RPMI8226 (cell line): ENCODE measurements at regions not wholly inside any gene's neighbourhood (a gene's known extent, or its start where the extent isn't known, plus 50 kb on each side); places are given as distances from the start of the nearest gene placed in this dataset.

Experiments used
- DNase-seq: peaks from one replicate; pipeline ENCODE4 v3.0.0-alpha.2; 2015

- no peak for DNase-seq
These were observed 65.8 kb downstream of the ISL1 start for GRCh38 chr5:51449026-51449425.

GRCh38 chr5:51452562-51452961 lies 69.3 kb downstream of the ISL1 start:
- DNase-seq, result no peak

GRCh38 chr5:51465165-51465564 lies 81.9 kb downstream of the ISL1 start:
- DNase-seq, result no peak

- DNase-seq, result no peak
These were observed 83.0 kb downstream of the ISL1 start for GRCh38 chr5:51466214-51466613.

- no peak for DNase-seq
These were observed 84.9 kb downstream of the ISL1 start for GRCh38 chr5:51468196-51468595.

- no peak for DNase-seq
These were observed 88.4 kb downstream of the ISL1 start for GRCh38 chr5:51471630-51472029.

- DNase-seq, result no peak
These were observed 89.2 kb downstream of the ISL1 start for GRCh38 chr5:51472472-51472871.

GRCh38 chr5:51475628-51476027 lies 92.4 kb downstream of the ISL1 start:
- no peak for DNase-seq

GRCh38 chr5:51476431-51476830 lies 93.2 kb downstream of the ISL1 start:
- no peak for DNase-seq

- no peak for DNase-seq
These were observed 96.6 kb downstream of the ISL1 start for GRCh38 chr5:51479840-51480239.

GRCh38 chr5:51484326-51484725 lies 101.1 kb downstream of the ISL1 start:
- DNase-seq, result no peak

- DNase-seq, result no peak
These were observed 102.9 kb downstream of the ISL1 start for GRCh38 chr5:51486158-51486557.

GRCh38 chr5:51487952-51488351 lies 104.7 kb downstream of the ISL1 start:
- DNase-seq, result no peak

- DNase-seq, result no peak
These were observed 105.8 kb downstream of the ISL1 start for GRCh38 chr5:51488803-51489642.

GRCh38 chr5:51494821-51495220 lies 111.6 kb downstream of the ISL1 start:
- no peak for DNase-seq

- no peak for DNase-seq
These were observed 112.4 kb downstream of the ISL1 start for GRCh38 chr5:51495672-51496071.

GRCh38 chr5:51517838-51518237 lies 134.6 kb downstream of the ISL1 start:
- no peak for DNase-seq

- no peak for DNase-seq
These were observed 135.4 kb downstream of the ISL1 start for GRCh38 chr5:51518607-51519006.

- no peak for DNase-seq
These were observed 138.3 kb downstream of the ISL1 start for GRCh38 chr5:51521583-51521982.

GRCh38 chr5:51539232-51539631 lies 156.0 kb downstream of the ISL1 start:
- DNase-seq, result no peak

- DNase-seq, result peak; percentile 13
These were observed 161.0 kb downstream of the ISL1 start for GRCh38 chr5:51544031-51544785.

- DNase-seq, result no peak
These were observed 173.6 kb downstream of the ISL1 start for GRCh38 chr5:51556833-51557232.

GRCh38 chr5:51558682-51559081 lies 175.4 kb downstream of the ISL1 start:
- no peak for DNase-seq

- no peak for DNase-seq
These were observed 176.1 kb downstream of the ISL1 start for GRCh38 chr5:51559339-51559738.
